Trophoblast cell (in vitro differentiated cells and primary cell): ENCODE measurements at regions not wholly inside any gene's neighbourhood (a gene's known extent, or its start where the extent isn't known, plus 50 kb on each side); places are given as distances from the start of the nearest gene placed in this dataset.

Source experiments
- DNase-seq, 2 donors: peaks; one replicate each; pipeline ENCODE4 v3.0.0-alpha.2; 2016
- H2AFZ ChIP-seq: 2 replicates; pipeline ENCODE4 v1.6.1; 2013; ENCODE audit warnings: low read length, moderate library complexity, mild to moderate bottlenecking; ENCODE audit not compliant: insufficient read depth, poor library complexity
- H2AK5ac ChIP-seq: 2 replicates; pipeline ENCODE4 v1.6.1; 2013; ENCODE audit warnings: mild to moderate bottlenecking, low read length
- H2BK120ac ChIP-seq: 2 replicates; pipeline ENCODE4 v1.6.1; 2013; ENCODE audit warnings: low read length, mild to moderate bottlenecking, moderate library complexity; ENCODE audit not compliant: insufficient read depth, poor library complexity
- H2BK12ac ChIP-seq: 2 replicates; pipeline ENCODE4 v1.6.1; 2013; ENCODE audit warnings: mild to moderate bottlenecking, low read length, moderate library complexity
- H2BK5ac ChIP-seq: 2 replicates; pipeline ENCODE4 v1.6.1; 2013; ENCODE audit warnings: low read length, low read depth, moderate library complexity, mild to moderate bottlenecking; ENCODE audit not compliant: poor library complexity
- H3K14ac ChIP-seq: 2 replicates; pipeline ENCODE4 v1.6.1; 2013; ENCODE audit warnings: mild to moderate bottlenecking, low read length
- H3K18ac ChIP-seq: 2 replicates; pipeline ENCODE4 v1.6.1; 2013; ENCODE audit warnings: mild to moderate bottlenecking, low read length
- H3K23ac ChIP-seq: 2 replicates; pipeline ENCODE4 v1.6.1; 2013; ENCODE audit warnings: low read length
- H3K27ac ChIP-seq: 2 replicates; pipeline ENCODE4 v1.5.1; 2013; ENCODE audit warnings: low read depth, mild to moderate bottlenecking, inconsistent platforms, low read length, moderate library complexity
- H3K27me3 ChIP-seq: 2 replicates; pipeline ENCODE4 v1.6.1; 2013; ENCODE audit warnings: inconsistent platforms, mild to moderate bottlenecking, low read length, moderate library complexity; ENCODE audit not compliant: insufficient read depth
- H3K36me3 ChIP-seq, 2 experiments: 1 replicate in 1 of 2; 2 replicates in 1 of 2; pipeline ENCODE4 v1.6.1; 2013; ENCODE audit warnings: low read length in 2 of 2, mild to moderate bottlenecking in 2 of 2, moderate library complexity in 1 of 2; ENCODE audit not compliant: insufficient read depth in 2 of 2, control insufficient read depth in 1 of 2
- H3K4ac ChIP-seq: 2 replicates; pipeline ENCODE4 v1.6.1; 2013; ENCODE audit warnings: low read depth, mild to moderate bottlenecking, low read length, moderate library complexity
- H3K4me1 ChIP-seq, 2 experiments: 1 replicate in 1 of 2; 2 replicates in 1 of 2; pipeline ENCODE4 v1.6.1; 2013; ENCODE audit warnings: low read length in 2 of 2, mild to moderate bottlenecking in 2 of 2, moderate library complexity in 1 of 2; ENCODE audit not compliant: insufficient read depth in 2 of 2, control insufficient read depth in 1 of 2
- H3K4me2 ChIP-seq: 2 replicates; pipeline ENCODE4 v1.6.1; 2013; ENCODE audit warnings: inconsistent platforms, mild to moderate bottlenecking, low read length, moderate library complexity
- H3K4me3 ChIP-seq: 2 replicates; pipeline ENCODE4 v1.5.1; 2013; ENCODE audit warnings: mild to moderate bottlenecking, low read depth, low read length, inconsistent platforms
- H3K79me1 ChIP-seq: one replicate; pipeline ENCODE4 v1.6.1; 2013; ENCODE audit warnings: low read length
- H3K79me2 ChIP-seq: 2 replicates; pipeline ENCODE4 v1.6.1; 2013; ENCODE audit warnings: low read length, mild to moderate bottlenecking; ENCODE audit not compliant: control insufficient read depth, insufficient read depth, poor library complexity
- H3K9ac ChIP-seq: 2 replicates; pipeline ENCODE4 v1.6.1; 2013; ENCODE audit warnings: mild to moderate bottlenecking, low read length
- H3K9me3 ChIP-seq: 2 replicates; pipeline ENCODE4 v1.6.1; 2013; ENCODE audit warnings: low read depth, mild to moderate bottlenecking, control low read depth, inconsistent platforms, low read length; ENCODE audit not compliant: insufficient read depth
- H4K12ac ChIP-seq: 2 replicates; pipeline ENCODE4 v1.6.1; 2013; ENCODE audit warnings: low read depth, mild to moderate bottlenecking, low read length, moderate library complexity
- H4K8ac ChIP-seq: 2 replicates; pipeline ENCODE4 v1.6.1; 2013; ENCODE audit warnings: low read depth, mild to moderate bottlenecking, low read length, moderate library complexity
- H4K91ac ChIP-seq: one replicate; pipeline ENCODE4 v1.6.1; 2013; ENCODE audit warnings: low read depth, mild to moderate bottlenecking, low read length, moderate library complexity
- WGBS: extraction: QIAGEN DNeasy Blood & Tissue Kit; methylation state at CpG from one replicate; pipeline ENCODE4 v1.1.7; 2013; ENCODE audit warnings: missing lambda C conversion rate; ENCODE audit not compliant: insufficient read length, insufficient coverage; ENCODE audit errors: extremely low coverage; 5-methylcytosine and 5-hydroxymethylcytosine counted together

- no peak overlapping the region for H3K27ac ChIP-seq
- no peak overlapping the region for H3K4me2 ChIP-seq
- H2BK12ac ChIP-seq: no peak overlapping the region
- H4K91ac ChIP-seq: no peak overlapping the region
- H2BK120ac ChIP-seq: no peak overlapping the region
- no peak overlapping the region for H2AFZ ChIP-seq
- H3K18ac ChIP-seq: no peak overlapping the region
- H2BK5ac ChIP-seq: no peak overlapping the region
- no peaks in the 10 kb centered on the region for H3K79me1 ChIP-seq
- H3K23ac ChIP-seq: no peak overlapping the region
- no peak overlapping the region for H4K12ac ChIP-seq
- H3K9me3 ChIP-seq: no peaks in the 10 kb centered on the region
- H3K36me3 ChIP-seq: no peaks in the 10 kb centered on the region
- H3K9ac ChIP-seq: no peak overlapping the region
- peaks cover 0 to 4% of the 10 kb centered on the region in 2 experiments for H3K4me1 ChIP-seq
- H3K79me2 ChIP-seq: no peaks in the 10 kb centered on the region
- no peaks in the 10 kb centered on the region for H3K27me3 ChIP-seq
- H3K14ac ChIP-seq: no peak overlapping the region
- H4K8ac ChIP-seq: no peak overlapping the region
- WGBS: no CpG with 5 or more reads among the region's 4 CpGs
- H3K4ac ChIP-seq: no peak overlapping the region
- H3K4me3 ChIP-seq: no peak overlapping the region
- no peak overlapping the region for H2AK5ac ChIP-seq
- no peak for DNase-seq
These were observed 184.5 kb upstream of the NFE2L3 start for GRCh38 chr7:25967278-25968204.

GRCh38 chr7:25968205-25968993, 183.6 kb upstream of the NFE2L3 start:
- DNase-seq: no peak
- Histone ChIP-seq H3K79me1 (no peaks in the 10 kb centered on the region), H2BK5ac (no peak overlapping the region), H3K4ac (no peak overlapping the region), H3K14ac (no peak overlapping the region), H4K8ac (no peak overlapping the region), H2AK5ac (no peak overlapping the region), H2BK120ac (no peak overlapping the region), H2BK12ac (no peak overlapping the region), H3K4me2 (no peak overlapping the region), H3K4me1 (peaks cover 0 to 4% of the 10 kb centered on the region in 2 experiments), H3K27me3 (no peaks in the 10 kb centered on the region), H4K12ac (no peak overlapping the region), H3K18ac (no peak overlapping the region), H3K9me3 (no peaks in the 10 kb centered on the region), H3K4me3 (no peak overlapping the region), H4K91ac (no peak overlapping the region), H3K27ac (no peak overlapping the region), H2AFZ (no peak overlapping the region), H3K9ac (no peak overlapping the region), H3K36me3 (no peaks in the 10 kb centered on the region), H3K79me2 (no peaks in the 10 kb centered on the region), H3K23ac (no peak overlapping the region)
- WGBS: no CpG with 5 or more reads among the region's 24 CpGs

DNA sequence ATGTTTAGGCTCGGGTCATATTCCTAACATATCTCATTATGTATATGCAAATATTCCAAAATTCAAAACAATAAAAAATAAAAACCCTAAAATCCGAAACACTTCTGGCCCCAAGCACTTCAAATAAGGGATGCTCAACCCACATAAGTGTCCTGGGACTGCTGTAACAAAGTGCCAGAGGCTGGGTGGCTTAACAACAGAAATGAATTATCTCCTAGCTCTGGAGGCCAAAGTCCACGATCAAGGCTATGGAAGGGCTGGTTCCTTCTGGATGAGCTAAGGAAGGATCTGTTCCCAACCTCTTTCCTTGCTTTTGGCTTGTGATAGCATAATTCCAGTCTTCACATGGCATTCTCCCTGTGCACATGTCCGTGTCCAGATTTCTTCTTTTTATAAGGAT, 181.6 kb upstream of the NFE2L3 start:
- no peak overlapping the region for H3K9ac ChIP-seq
- H3K27me3 ChIP-seq: no peaks in the 10 kb centered on the region
- H4K91ac ChIP-seq: no peak overlapping the region
- no peak overlapping the region for H4K8ac ChIP-seq
- no peak overlapping the region for H2BK5ac ChIP-seq
- H3K18ac ChIP-seq: no peak overlapping the region
- H3K27ac ChIP-seq: no peak overlapping the region
- no peak for DNase-seq
- H3K4me3 ChIP-seq: no peak overlapping the region
- WGBS: no CpG with 5 or more reads among the region's 4 CpGs
- no peak overlapping the region for H3K23ac ChIP-seq
- no peak overlapping the region for H2AFZ ChIP-seq
- H3K79me2 ChIP-seq: no peaks in the 10 kb centered on the region
- H2AK5ac ChIP-seq: no peak overlapping the region
- H3K79me1 ChIP-seq: no peaks in the 10 kb centered on the region
- peaks cover 0 to 4% of the 10 kb centered on the region in 2 experiments for H3K4me1 ChIP-seq
- no peak overlapping the region for H3K4ac ChIP-seq
- no peak overlapping the region for H3K4me2 ChIP-seq
- no peak overlapping the region for H2BK120ac ChIP-seq
- no peak overlapping the region for H4K12ac ChIP-seq
- no peak overlapping the region for H2BK12ac ChIP-seq
- H3K9me3 ChIP-seq: no peaks in the 10 kb centered on the region
- H3K14ac ChIP-seq: no peak overlapping the region
- no peaks in the 10 kb centered on the region for H3K36me3 ChIP-seq

DNA sequence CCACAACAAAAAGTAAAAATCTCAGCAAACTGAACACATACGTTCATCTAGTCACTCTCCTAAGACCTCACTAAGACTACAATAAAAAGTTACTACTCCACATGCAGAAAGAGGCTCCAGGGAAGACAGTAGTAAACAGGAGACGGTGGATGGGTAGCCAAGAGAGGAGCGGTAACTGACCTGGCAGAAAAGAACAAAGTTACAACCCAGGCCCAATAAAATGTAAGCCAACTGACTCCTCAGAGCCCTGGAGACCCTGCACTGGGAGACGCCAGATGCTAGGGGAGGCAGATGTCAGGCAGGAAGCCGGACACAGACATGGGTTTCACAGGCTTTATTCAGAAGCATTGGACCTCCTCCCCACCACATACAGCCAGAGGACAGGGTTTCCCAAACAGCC, 181.1 kb upstream of the NFE2L3 start:
- no CpG with 5 or more reads among the region's 5 CpGs for WGBS
- no peak overlapping the region for H4K12ac ChIP-seq

More for the DNA sequence above, 181.1 kb upstream of the NFE2L3 start:
- no peaks in the 10 kb centered on the region for H3K36me3 ChIP-seq
- no peak overlapping the region for H3K9ac ChIP-seq
- no peak overlapping the region for H2BK120ac ChIP-seq
- no peak overlapping the region for H4K8ac ChIP-seq
- H3K27me3 ChIP-seq: no peaks in the 10 kb centered on the region
- H3K79me1 ChIP-seq: no peaks in the 10 kb centered on the region
- H3K79me2 ChIP-seq: no peaks in the 10 kb centered on the region
- H3K4ac ChIP-seq: no peak overlapping the region
- H2BK12ac ChIP-seq: no peak overlapping the region
- no peak overlapping the region for H3K18ac ChIP-seq
- no peak overlapping the region for H2AK5ac ChIP-seq
- peaks cover 0 to 4% of the 10 kb centered on the region in 2 experiments for H3K4me1 ChIP-seq
- H3K14ac ChIP-seq: no peak overlapping the region
- H2BK5ac ChIP-seq: no peak overlapping the region
- H4K91ac ChIP-seq: no peak overlapping the region
- no peaks in the 10 kb centered on the region for H3K9me3 ChIP-seq
- no peak overlapping the region for H2AFZ ChIP-seq
- no peak overlapping the region for H3K4me2 ChIP-seq
- no peak overlapping the region for H3K27ac ChIP-seq
- no peak overlapping the region for H3K4me3 ChIP-seq
- no peak overlapping the region for H3K23ac ChIP-seq
- no peak for DNase-seq
